Hepatocyte (in vitro differentiated cells): ENCODE measurements at regions not wholly inside any gene's neighbourhood (a gene's known extent, or its start where the extent isn't known, plus 50 kb on each side); places are given as distances from the start of the nearest gene placed in this dataset.

Experiments
- DNase-seq: peaks from one replicate; pipeline ENCODE4 v3.0.0-alpha.2; 2016; ENCODE audit warnings: low spot score
- H2AFZ ChIP-seq: fragments of 200-600 bp; sonication (generic); 2 replicates; pipeline ENCODE4 v1.6.0; 2016; ENCODE audit warnings: antibody characterized with exemption, mild to moderate bottlenecking
- H3K27ac ChIP-seq: fragments of 200-600 bp; sonication (generic); 2 replicates; pipeline ENCODE4 v1.5.1; 2016; ENCODE audit warnings: mild to moderate bottlenecking
- H3K27me3 ChIP-seq: fragments of 200-600 bp; sonication (generic); 2 replicates; pipeline ENCODE4 v1.6.1; 2016
- H3K36me3 ChIP-seq: fragments of 200-600 bp; sonication (generic); replicated peaks from 2 replicates; pipeline ENCODE4 v1.5.1; 2016; ENCODE audit warnings: low read depth; ENCODE audit not compliant: insufficient read depth
- H3K4me1 ChIP-seq: fragments of 200-600 bp; sonication (generic); 2 replicates; pipeline ENCODE4 v1.5.1; 2016; ENCODE audit warnings: mild to moderate bottlenecking, moderate library complexity; ENCODE audit not compliant: insufficient read depth
- H3K4me2 ChIP-seq: fragments of 200-600 bp; sonication (generic); 2 replicates; pipeline ENCODE4 v1.6.0; 2016
- H3K4me3 ChIP-seq: fragments of 200-600 bp; sonication (generic); 2 replicates; pipeline ENCODE4 v1.5.1; 2016; ENCODE audit warnings: mild to moderate bottlenecking
- H3K79me2 ChIP-seq: fragments of 200-600 bp; sonication (generic); 2 replicates; pipeline ENCODE4 v1.6.0; 2017; ENCODE audit warnings: mild to moderate bottlenecking
- H3K9me2 ChIP-seq: fragments of 200-600 bp; sonication (generic); replicated peaks from 2 replicates; pipeline ENCODE4 v1.6.0; 2017; ENCODE audit warnings: mild to moderate bottlenecking; ENCODE audit not compliant: insufficient read depth
- H3K9me3 ChIP-seq: fragments of 200-600 bp; sonication (generic); 2 replicates; pipeline ENCODE4 v1.5.1; 2016; ENCODE audit warnings: low read depth, mild to moderate bottlenecking
- H4K20me1 ChIP-seq: fragments of 200-600 bp; sonication (generic); 2 replicates; pipeline ENCODE4 v1.6.0; 2016; ENCODE audit warnings: mild to moderate bottlenecking; ENCODE audit not compliant: insufficient read depth, poor library complexity, severe bottlenecking
- EZH2 ChIP-seq: fragments of 200-600 bp; sonication (generic); IDR thresholded peaks from 2 replicates; pipeline ENCODE4 v1.6.1; 2016; ENCODE audit warnings: antibody characterized with exemption, mild to moderate bottlenecking, borderline replicate concordance
- EZH2phosphoT487 ChIP-seq: fragments of 200-600 bp; sonication (generic); IDR thresholded peaks from one replicate; pipeline ENCODE4 v1.6.1; 2018; ENCODE audit warnings: antibody characterized with exemption, mild to moderate bottlenecking, low read depth, moderate library complexity; ENCODE audit not compliant: unreplicated experiment, severe bottlenecking
- WGBS: methylation state at CpG from one replicate; pipeline ENCODE4 v1.1.6; 2016; ENCODE audit warnings: low lambda C conversion rate; ENCODE audit errors: missing lambda C conversion rate; 5-methylcytosine and 5-hydroxymethylcytosine counted together
- TF ChIP-seq, protein P1 (sequence below): fragments of 200-600 bp; sonication (generic); IDR thresholded peaks from 2 replicates; pipeline ENCODE4 v1.5.1; 2016; ENCODE audit warnings: antibody characterized with exemption, mild to moderate bottlenecking; ENCODE audit not compliant: poor library complexity

DNA sequence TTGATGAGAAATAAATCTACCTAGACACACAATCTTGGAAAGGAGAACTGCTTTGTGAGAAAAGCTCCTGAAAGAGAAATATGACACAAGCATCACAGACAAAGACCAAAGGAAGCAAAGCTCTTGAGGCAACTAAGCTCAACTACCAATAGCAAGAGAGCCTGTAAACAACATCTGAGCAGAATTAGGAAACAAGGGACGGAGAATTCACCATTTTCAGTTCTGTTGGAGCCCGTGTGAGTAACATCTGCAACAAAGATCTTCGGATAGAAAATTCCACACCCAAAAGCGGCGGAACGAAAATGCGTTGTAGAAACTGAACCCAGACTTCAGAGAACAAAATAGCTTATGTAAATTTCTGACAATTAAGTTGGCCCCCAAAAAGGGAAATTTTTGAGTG lies 909.9 kb upstream of the MBL2 start:
- H3K4me1 ChIP-seq, result no peaks in the 10 kb centered on the region
- no peak overlapping the region for H3K4me3 ChIP-seq
- TF ChIP-seq EZH2phosphoT487 (no peak), EZH2 (no peak)
- TF ChIP-seq, protein P1, sequence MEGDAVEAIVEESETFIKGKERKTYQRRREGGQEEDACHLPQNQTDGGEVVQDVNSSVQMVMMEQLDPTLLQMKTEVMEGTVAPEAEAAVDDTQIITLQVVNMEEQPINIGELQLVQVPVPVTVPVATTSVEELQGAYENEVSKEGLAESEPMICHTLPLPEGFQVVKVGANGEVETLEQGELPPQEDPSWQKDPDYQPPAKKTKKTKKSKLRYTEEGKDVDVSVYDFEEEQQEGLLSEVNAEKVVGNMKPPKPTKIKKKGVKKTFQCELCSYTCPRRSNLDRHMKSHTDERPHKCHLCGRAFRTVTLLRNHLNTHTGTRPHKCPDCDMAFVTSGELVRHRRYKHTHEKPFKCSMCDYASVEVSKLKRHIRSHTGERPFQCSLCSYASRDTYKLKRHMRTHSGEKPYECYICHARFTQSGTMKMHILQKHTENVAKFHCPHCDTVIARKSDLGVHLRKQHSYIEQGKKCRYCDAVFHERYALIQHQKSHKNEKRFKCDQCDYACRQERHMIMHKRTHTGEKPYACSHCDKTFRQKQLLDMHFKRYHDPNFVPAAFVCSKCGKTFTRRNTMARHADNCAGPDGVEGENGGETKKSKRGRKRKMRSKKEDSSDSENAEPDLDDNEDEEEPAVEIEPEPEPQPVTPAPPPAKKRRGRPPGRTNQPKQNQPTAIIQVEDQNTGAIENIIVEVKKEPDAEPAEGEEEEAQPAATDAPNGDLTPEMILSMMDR, result no peak
- no peaks in the 10 kb centered on the region for H3K79me2 ChIP-seq
- no peak for DNase-seq
- H3K27me3 ChIP-seq, result no peaks in the 10 kb centered on the region
- no peaks in the 10 kb centered on the region for H3K9me2 ChIP-seq
- no peaks in the 10 kb centered on the region for H3K9me3 ChIP-seq
- no peak overlapping the region for H3K4me2 ChIP-seq
- 88% methylated on average over 7 of the region's 7 CpGs for WGBS
- no peaks in the 10 kb centered on the region for H4K20me1 ChIP-seq
- H2AFZ ChIP-seq, result no peak overlapping the region
- no peak overlapping the region for H3K27ac ChIP-seq
- no peaks in the 10 kb centered on the region for H3K36me3 ChIP-seq

DNA sequence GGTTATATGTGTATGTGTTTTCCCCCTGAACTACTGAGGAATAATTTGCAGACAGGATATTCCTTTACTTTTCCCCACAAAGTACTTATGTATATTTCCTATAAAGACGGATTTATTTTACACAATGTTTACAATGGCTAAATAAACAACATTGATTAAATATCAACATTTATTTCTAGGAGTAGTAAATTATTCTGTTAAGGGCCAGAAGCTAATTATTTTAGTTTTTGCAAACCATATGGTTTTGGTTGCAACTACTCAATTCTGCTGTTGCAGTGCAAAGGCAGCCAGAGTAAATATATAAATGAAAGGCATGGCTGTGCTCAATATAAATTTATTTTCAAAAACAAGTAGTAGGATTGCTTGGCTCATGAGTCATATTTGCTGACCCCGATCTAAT lies 907.1 kb upstream of the MBL2 start:
- Histone ChIP-seq H2AFZ (no peak overlapping the region), H3K27me3 (no peaks in the 10 kb centered on the region), H3K36me3 (no peaks in the 10 kb centered on the region), H3K9me2 (no peaks in the 10 kb centered on the region), H4K20me1 (no peaks in the 10 kb centered on the region), H3K9me3 (no peaks in the 10 kb centered on the region), H3K4me2 (no peak overlapping the region), H3K4me1 (no peaks in the 10 kb centered on the region), H3K4me3 (no peak overlapping the region), H3K79me2 (no peaks in the 10 kb centered on the region), H3K27ac (no peak overlapping the region)
- no peak for DNase-seq
- WGBS, result 64% methylated on average over 2 of the region's 2 CpGs
- TF ChIP-seq, protein P1, result no peak
- TF ChIP-seq EZH2phosphoT487 (no peak), EZH2 (no peak)

DNA sequence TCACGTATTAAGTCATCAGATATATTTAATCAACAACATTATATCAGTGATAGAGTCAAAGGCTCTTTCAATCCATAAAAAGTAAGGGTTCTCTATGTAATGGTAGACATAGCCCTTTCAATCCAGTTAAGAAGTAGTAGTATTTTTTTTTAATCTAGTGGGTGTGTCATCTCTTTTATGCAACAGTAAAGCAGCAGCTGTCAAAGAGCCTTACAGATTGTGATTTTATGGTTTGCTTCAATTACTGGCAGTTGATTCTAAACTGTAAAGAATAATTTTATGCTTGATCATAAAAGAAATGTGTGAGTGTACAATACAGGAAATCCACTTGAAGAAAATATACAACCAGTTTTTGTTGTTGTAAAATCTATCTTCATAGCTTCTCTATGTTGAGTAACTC lies 902.6 kb upstream of the MBL2 start:
- TF ChIP-seq EZH2phosphoT487, result no peak
- TF ChIP-seq, protein P1, result no peak
- TF ChIP-seq EZH2, result no peak

DNA sequence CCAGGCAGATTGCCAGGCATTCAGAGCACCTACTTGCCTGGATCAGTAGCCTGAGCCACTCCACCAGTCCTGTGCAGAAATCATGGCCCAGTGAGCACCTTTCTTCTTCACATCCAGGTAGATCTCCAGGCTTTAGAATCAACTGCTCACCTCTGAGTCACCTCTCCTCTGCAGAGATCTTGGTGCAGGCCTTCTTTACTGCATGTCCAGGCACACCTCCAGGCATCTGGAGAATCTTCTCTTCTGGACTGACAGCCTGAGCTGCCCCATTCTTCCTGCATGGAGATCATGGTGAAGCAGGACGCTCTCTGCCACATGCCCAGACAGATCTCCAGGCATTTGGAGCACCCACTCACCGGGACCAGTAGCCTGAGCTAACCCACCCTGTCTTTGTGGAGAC lies 894.5 kb upstream of the MBL2 start:
- Histone ChIP-seq H3K9me2 (no peaks in the 10 kb centered on the region), H3K4me3 (no peak overlapping the region), H3K27me3 (no peaks in the 10 kb centered on the region), H3K79me2 (no peaks in the 10 kb centered on the region), H3K4me1 (peaks cover 10% of the 10 kb centered on the region), H4K20me1 (no peaks in the 10 kb centered on the region), H3K36me3 (no peaks in the 10 kb centered on the region), H3K9me3 (peaks cover 4% of the 10 kb centered on the region), H3K4me2 (no peak overlapping the region), H2AFZ (no peak overlapping the region), H3K27ac (no peak overlapping the region)
- WGBS, result 88% methylated on average over 2 of the region's 2 CpGs
- no peak for TF ChIP-seq EZH2
- TF ChIP-seq, protein P1, result no peak
- no peak for TF ChIP-seq EZH2phosphoT487
- DNase-seq, result no peak

More for the DNA sequence above, 902.6 kb upstream of the MBL2 start:
- peaks cover 4% of the 10 kb centered on the region for H3K9me3 ChIP-seq
- H3K4me1 ChIP-seq, result no peaks in the 10 kb centered on the region
- no peak overlapping the region for H3K4me3 ChIP-seq
- DNase-seq, result no peak
- no peaks in the 10 kb centered on the region for H3K9me2 ChIP-seq
- no peak overlapping the region for H3K4me2 ChIP-seq
- H3K79me2 ChIP-seq, result no peaks in the 10 kb centered on the region
- WGBS, result 50% methylated on average over 1 of the region's 1 CpG
- H4K20me1 ChIP-seq, result no peaks in the 10 kb centered on the region
- H3K36me3 ChIP-seq, result no peaks in the 10 kb centered on the region
- no peaks in the 10 kb centered on the region for H3K27me3 ChIP-seq
- H3K27ac ChIP-seq, result no peak overlapping the region
- no peak overlapping the region for H2AFZ ChIP-seq
